GM18505 (cell line): ENCODE measurements at regions not wholly inside any gene's neighbourhood (a gene's known extent, or its start where the extent isn't known, plus 50 kb on each side); places are given as distances from the start of the nearest gene placed in this dataset.

Source experiments
- ATAC-seq: cut with Tn5 transposase; IDR thresholded peaks from one replicate; pipeline ENCODE4 v1.9.1; 2021; ENCODE audit not compliant: unreplicated experiment
- POLR2A ChIP-seq: IDR thresholded peaks from 4 replicates; pipeline ENCODE4 v1.6.1; 2011; ENCODE audit warnings: borderline replicate concordance; ENCODE audit not compliant: insufficient read depth, insufficient read length; ENCODE audit errors: extremely low read depth

DNA sequence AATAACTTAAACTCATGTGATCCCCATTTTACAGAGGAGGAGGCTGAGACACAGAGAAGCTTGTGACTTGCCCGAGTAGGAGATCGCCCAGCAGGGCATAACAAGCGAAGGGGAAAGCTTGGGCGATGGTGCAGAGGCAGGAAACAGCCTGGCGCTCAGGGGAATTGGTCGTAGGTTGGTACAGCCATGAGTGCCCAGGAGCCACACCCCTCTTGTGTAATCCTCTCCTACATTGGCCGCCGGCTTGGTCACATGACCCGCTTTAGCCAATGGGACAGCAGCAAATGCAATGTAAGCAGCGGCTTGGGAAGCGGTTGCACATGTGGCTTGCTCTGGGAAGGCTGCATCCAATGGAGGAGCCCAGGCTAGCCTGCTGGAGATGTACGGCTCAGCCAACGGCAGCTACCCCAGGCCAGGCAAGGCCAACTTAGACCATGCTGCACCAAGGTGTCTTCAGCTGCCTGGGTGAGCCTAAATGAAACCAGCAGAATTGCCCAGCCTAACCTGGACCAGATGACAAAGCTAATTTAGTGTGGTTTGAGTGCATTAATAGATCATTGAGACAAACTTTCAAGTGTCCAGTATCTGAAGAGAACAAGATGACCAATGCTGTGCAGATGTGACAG, 50.3 kb upstream of the SLC6A6 start:
- ATAC-seq: no peak
- no peak for TF ChIP-seq POLR2A
